ENCODE measurements at regions not wholly inside any gene's neighbourhood (a gene's known extent, or its start where the extent isn't known, plus 50 kb on each side); places are given as distances from the start of the nearest gene placed in this dataset.

DNA sequence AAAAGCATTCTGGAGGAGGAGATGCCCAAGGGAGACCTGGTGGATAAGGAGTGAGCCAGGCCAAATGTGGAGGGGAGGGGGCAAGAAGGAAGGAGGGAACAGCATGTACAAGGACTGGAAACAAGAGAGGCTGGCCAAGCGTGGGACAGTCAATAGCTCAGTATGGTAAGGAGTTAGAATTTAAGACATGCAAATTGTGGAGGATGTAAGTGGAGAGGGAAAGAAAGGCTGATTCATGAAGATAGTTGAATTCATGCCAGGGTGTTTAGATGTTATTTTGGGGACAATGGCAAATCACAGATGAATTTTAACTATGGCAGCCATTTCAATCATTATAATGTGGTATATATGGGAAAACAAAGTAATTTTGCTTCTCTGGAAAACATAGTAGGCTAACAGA lies 462.3 kb downstream of the MEIS1 start:
- Mint-ChIP-seq H3K4me1 (ENCODE audit: insufficient read depth, unreplicated experiment) (peaks cover 8% of the 10 kb centered on the region), H3K36me3 (ENCODE audit: insufficient read depth, unreplicated experiment) (no peaks in the 10 kb centered on the region), H3K27ac (ENCODE audit: low read depth, unreplicated experiment) (no peak overlapping the region), H3K9me3 (ENCODE audit: unreplicated experiment) (no peaks in the 10 kb centered on the region), H3K27me3 (ENCODE audit: insufficient read depth, unreplicated experiment) (no peaks in the 10 kb centered on the region), H3K4me3 (ENCODE audit: unreplicated experiment) (no peak overlapping the region)
- intact Hi-C loops (cut with micrococcal nuclease): no loop called here
- TF ChIP-seq, protein P1, sequence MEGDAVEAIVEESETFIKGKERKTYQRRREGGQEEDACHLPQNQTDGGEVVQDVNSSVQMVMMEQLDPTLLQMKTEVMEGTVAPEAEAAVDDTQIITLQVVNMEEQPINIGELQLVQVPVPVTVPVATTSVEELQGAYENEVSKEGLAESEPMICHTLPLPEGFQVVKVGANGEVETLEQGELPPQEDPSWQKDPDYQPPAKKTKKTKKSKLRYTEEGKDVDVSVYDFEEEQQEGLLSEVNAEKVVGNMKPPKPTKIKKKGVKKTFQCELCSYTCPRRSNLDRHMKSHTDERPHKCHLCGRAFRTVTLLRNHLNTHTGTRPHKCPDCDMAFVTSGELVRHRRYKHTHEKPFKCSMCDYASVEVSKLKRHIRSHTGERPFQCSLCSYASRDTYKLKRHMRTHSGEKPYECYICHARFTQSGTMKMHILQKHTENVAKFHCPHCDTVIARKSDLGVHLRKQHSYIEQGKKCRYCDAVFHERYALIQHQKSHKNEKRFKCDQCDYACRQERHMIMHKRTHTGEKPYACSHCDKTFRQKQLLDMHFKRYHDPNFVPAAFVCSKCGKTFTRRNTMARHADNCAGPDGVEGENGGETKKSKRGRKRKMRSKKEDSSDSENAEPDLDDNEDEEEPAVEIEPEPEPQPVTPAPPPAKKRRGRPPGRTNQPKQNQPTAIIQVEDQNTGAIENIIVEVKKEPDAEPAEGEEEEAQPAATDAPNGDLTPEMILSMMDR (IDR thresholded peaks at IDR 0.05; ENCODE audit: unreplicated experiment): no peak
- ChIA-PET POLR2A (no interaction called here), CTCF (interaction anchor here (0.5 kb wide), 1 partner anchor 1277 kb away, joined by 4 read pairs; no protein-coding TSS in a partner anchor)
- no peak for DNase-seq (ENCODE audit: unreplicated experiment)
- BruUV-seq (replicated peaks): no TSS peak

DNA sequence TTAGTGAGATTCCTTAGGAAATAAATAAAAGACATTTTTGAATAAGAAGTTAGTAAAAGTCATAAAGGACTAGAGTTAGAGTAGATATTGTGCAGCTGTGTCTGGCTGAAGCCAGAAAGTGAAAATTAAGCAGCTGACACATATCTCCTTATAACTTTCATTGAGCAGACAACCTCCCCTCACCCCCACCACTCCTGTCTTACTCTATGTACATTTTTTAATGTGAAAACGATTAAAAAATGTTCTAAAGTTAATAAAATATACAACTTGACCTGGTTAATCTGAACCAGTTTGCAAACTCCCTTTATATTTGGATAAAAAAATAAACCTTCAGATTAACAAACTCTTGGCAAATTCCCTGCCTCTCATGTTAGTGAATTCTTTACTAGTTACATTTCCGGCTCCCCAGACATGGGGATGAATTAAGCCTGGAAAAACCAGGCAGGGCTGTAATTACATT lies 462.8 kb downstream of the MEIS1 start:
- no TSS peak for BruUV-seq (replicated peaks)
- Mint-ChIP-seq H3K36me3 (ENCODE audit: insufficient read depth, unreplicated experiment) (no peaks in the 10 kb centered on the region), H3K27ac (ENCODE audit: low read depth, unreplicated experiment) (no peak overlapping the region), H3K9me3 (ENCODE audit: unreplicated experiment) (no peaks in the 10 kb centered on the region), H3K27me3 (ENCODE audit: insufficient read depth, unreplicated experiment) (no peaks in the 10 kb centered on the region), H3K4me1 (ENCODE audit: insufficient read depth, unreplicated experiment) (peaks cover 8% of the 10 kb centered on the region), H3K4me3 (ENCODE audit: unreplicated experiment) (no peak overlapping the region)
- intact Hi-C loops (cut with micrococcal nuclease): no loop called here
- no peak for DNase-seq (ENCODE audit: unreplicated experiment)
- TF ChIP-seq, protein P1 (IDR thresholded peaks at IDR 0.05; ENCODE audit: unreplicated experiment): no peak
- ChIA-PET CTCF (interaction anchor here (0.5 kb wide), 1 partner anchor 1277 kb away, joined by 4 read pairs; no protein-coding TSS in a partner anchor), POLR2A (no interaction called here)

DNA sequence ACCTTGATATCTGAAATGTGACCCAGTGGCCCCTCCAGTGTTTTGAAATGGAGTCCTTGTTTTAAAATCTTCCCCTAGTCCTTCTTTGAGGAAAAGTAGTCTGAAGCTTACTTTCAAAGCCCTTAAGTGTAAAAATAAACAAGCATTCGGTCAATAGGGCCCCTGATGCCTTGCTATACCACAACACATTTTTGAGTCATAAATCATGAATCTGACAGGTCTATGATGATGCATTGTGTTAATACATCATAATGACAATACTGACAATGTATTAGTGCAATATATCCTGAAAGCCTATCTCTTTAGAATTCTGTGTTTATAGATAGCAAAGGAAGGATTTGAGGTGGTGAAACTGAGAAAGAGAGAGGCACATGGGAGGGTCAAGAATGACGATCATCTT lies 464.2 kb downstream of the MEIS1 start:
- BruUV-seq (replicated peaks): no TSS peak
- no peaks in the 10 kb centered on the region for H3K9me3 Mint-ChIP-seq (ENCODE audit: unreplicated experiment)
- POLR2A ChIA-PET: no interaction called here
- H3K27me3 Mint-ChIP-seq (ENCODE audit: insufficient read depth, unreplicated experiment): no peaks in the 10 kb centered on the region
- no peak for DNase-seq (ENCODE audit: unreplicated experiment)
- CTCF ChIA-PET: no interaction called here
- TF ChIP-seq, protein P1 (IDR thresholded peaks at IDR 0.05; ENCODE audit: unreplicated experiment): no peak
- H3K4me3 Mint-ChIP-seq (ENCODE audit: unreplicated experiment): no peak overlapping the region
- H3K27ac Mint-ChIP-seq (ENCODE audit: low read depth, unreplicated experiment): no peak overlapping the region
- no peaks in the 10 kb centered on the region for H3K36me3 Mint-ChIP-seq (ENCODE audit: insufficient read depth, unreplicated experiment)
- peaks cover 8% of the 10 kb centered on the region for H3K4me1 Mint-ChIP-seq (ENCODE audit: insufficient read depth, unreplicated experiment)
- intact Hi-C loops (cut with micrococcal nuclease): no loop called here

DNA sequence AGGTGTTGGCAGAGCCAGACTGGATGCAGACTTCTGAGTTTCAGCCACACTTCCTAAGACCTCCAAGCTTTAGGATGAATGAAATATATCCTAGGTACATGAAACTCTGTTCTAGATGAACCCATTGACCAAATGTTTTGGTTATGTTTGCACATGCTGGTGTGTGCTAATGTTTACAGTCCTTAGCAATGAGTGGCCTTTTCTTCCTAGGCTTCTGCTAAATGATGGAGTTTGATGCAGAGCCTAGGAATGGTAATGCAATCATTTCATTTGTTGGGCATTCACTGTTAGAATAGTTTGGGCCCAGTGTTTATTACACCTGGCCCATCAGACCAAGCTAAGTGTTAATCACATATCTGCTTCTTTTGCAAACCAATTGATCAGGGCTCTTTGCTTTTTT lies 464.7 kb downstream of the MEIS1 start:
- no TSS peak for BruUV-seq (replicated peaks)
- Mint-ChIP-seq H3K36me3 (ENCODE audit: insufficient read depth, unreplicated experiment) (no peaks in the 10 kb centered on the region), H3K27me3 (ENCODE audit: insufficient read depth, unreplicated experiment) (no peaks in the 10 kb centered on the region), H3K4me3 (ENCODE audit: unreplicated experiment) (no peak overlapping the region), H3K4me1 (ENCODE audit: insufficient read depth, unreplicated experiment) (peaks cover 8% of the 10 kb centered on the region), H3K9me3 (ENCODE audit: unreplicated experiment) (no peaks in the 10 kb centered on the region), H3K27ac (ENCODE audit: low read depth, unreplicated experiment) (no peak overlapping the region)
- ChIA-PET CTCF (no interaction called here), POLR2A (interaction anchor here (0.6 kb wide), 1 partner anchor 17 kb away, joined by 3 read pairs; no protein-coding TSS in a partner anchor)
- intact Hi-C loops (cut with micrococcal nuclease): no loop called here
- TF ChIP-seq, protein P1 (IDR thresholded peaks at IDR 0.05; ENCODE audit: unreplicated experiment): no peak
- DNase-seq (ENCODE audit: unreplicated experiment): no peak

Data from MCF 10A (cell line).